Erythroblast (primary cell): ENCODE measurements at regions not wholly inside any gene's neighbourhood (a gene's known extent, or its start where the extent isn't known, plus 50 kb on each side); places are given as distances from the start of the nearest gene placed in this dataset.

Experiments
- GATA1 ChIP-seq: IDR thresholded peaks from 2 replicates; pipeline ENCODE4 v1.6.1; 2011; ENCODE audit warnings: low read depth, mild to moderate bottlenecking, control low read depth, low read length, moderate library complexity
- POLR2A ChIP-seq: IDR thresholded peaks from 2 replicates; pipeline ENCODE4 v1.6.1; 2011; ENCODE audit warnings: mild to moderate bottlenecking, low read length

- TF ChIP-seq POLR2A (no peak), GATA1 (no peak)
These were observed 108.4 kb upstream of the FGF10 start for GRCh38 chr5:44497606-44498005.
